ENCODE measurements at regions not wholly inside any gene's neighbourhood (a gene's known extent, or its start where the extent isn't known, plus 50 kb on each side); places are given as distances from the start of the nearest gene placed in this dataset.

- Histone ChIP-seq H3K4me1 (peaks cover 0 to 12% (median 9%) of the 10 kb centered on the region in 4 donors), H3K4me3 (no peak overlapping the region), H3K27me3 (no peaks in the 10 kb centered on the region), H3K36me3 (no peaks in the 10 kb centered on the region), H3K27ac (no peak overlapping the region), H3K9me3 (no peaks in the 10 kb centered on the region)
- intact Hi-C loops (cut with DNase I; ENCODE audit: low total_unique reads): no loop called here
- no peak for TF ChIP-seq CTCF (IDR thresholded peaks at IDR 0.05)
- TF ChIP-seq EP300 (IDR thresholded peaks at IDR 0.05): no peak
- no peak for TF ChIP-seq POLR2A (IDR thresholded peaks at IDR 0.05)
- TF ChIP-seq POLR2AphosphoS5 (IDR thresholded peaks at IDR 0.05): no peak
- DNase-seq: no peak
- 78 to 88% (median 83%) methylated on average over 4 of the region's 4 CpGs for WGBS, 5 donors
These were observed 366.1 kb upstream of the DUSP10 start for GRCh38 chr1:222107975-222108374.

GRCh38 chr1:222107267-222107666 is 365.4 kb upstream of the DUSP10 start:
- no peaks in the 10 kb centered on the region for H3K27me3 ChIP-seq
- H3K4me3 ChIP-seq: no peak overlapping the region
- H3K9me3 ChIP-seq: no peaks in the 10 kb centered on the region
- DNase-seq: no peak
- TF ChIP-seq POLR2AphosphoS5 (IDR thresholded peaks at IDR 0.05) (no peak), POLR2A (IDR thresholded peaks at IDR 0.05) (no peak), EP300 (IDR thresholded peaks at IDR 0.05) (no peak), CTCF (IDR thresholded peaks at IDR 0.05) (no peak)
- no peaks in the 10 kb centered on the region for H3K36me3 ChIP-seq
- H3K4me1 ChIP-seq: peaks cover 0 to 12% (median 9%) of the 10 kb centered on the region in 4 donors
- intact Hi-C loops (cut with DNase I; ENCODE audit: low total_unique reads): no loop called here
- H3K27ac ChIP-seq: no peak overlapping the region
- WGBS, 5 donors: 70 to 88% (median 82%) methylated on average over 5 of the region's 5 CpGs

DNA sequence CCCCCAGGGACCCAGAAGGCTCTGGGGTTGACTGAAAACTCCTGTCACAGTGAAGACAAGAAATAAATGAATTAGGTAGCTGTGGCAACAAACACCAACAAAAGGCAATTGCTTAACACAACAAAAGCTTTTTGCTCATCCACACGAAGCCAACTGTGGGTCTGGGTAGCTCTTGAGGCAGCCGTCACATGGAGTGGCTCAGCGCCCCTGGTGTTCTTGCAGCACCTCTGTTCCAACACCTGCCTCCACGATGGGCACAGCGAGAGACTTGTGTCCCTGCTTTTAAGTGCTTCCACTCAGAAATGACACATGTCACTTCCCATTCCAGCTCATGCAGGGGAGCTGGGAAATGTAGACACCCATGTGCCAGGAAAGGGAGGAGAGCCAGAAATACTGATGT is 364.5 kb upstream of the DUSP10 start:
- Histone ChIP-seq H3K27me3 (no peaks in the 10 kb centered on the region), H3K36me3 (no peaks in the 10 kb centered on the region), H3K4me3 (no peak overlapping the region), H3K27ac (no peak overlapping the region), H3K9me3 (no peaks in the 10 kb centered on the region), H3K4me1 (peaks cover 0 to 12% (median 9%) of the 10 kb centered on the region in 4 donors)
- no peak for DNase-seq
- TF ChIP-seq POLR2A (IDR thresholded peaks at IDR 0.05) (no peak), CTCF (IDR thresholded peaks at IDR 0.05) (no peak), EP300 (IDR thresholded peaks at IDR 0.05) (no peak), POLR2AphosphoS5 (IDR thresholded peaks at IDR 0.05) (no peak)
- WGBS, 5 donors: 75 to 85% (median 84%) methylated on average over 5 of the region's 5 CpGs
- intact Hi-C loops (cut with DNase I; ENCODE audit: low total_unique reads): no loop called here

DNA sequence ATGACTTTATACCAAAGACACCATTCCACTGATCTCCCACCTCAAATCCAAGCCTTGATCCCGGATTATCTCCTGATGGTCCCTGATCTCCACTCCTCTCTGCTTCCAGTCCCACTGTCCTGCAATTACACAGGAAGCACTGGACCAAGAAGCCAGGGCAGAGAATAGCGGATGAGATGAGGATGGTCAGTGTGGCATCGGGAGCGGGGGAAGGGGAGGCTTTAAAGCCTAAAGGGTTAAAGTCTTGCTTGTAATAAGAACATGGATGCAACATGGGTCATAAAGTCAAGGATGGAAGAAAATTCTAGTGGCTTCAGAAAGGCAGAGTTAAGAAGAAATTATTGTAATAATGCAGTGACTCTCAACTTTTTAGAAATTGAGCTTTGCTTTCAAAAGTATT is 364.0 kb upstream of the DUSP10 start:
- no peak overlapping the region for H3K27ac ChIP-seq
- WGBS, 5 donors: 89 to 97% (median 92%) methylated on average over 4 of the region's 4 CpGs

More for the DNA sequence above, 364.0 kb upstream of the DUSP10 start:
- Histone ChIP-seq H3K9me3 (no peaks in the 10 kb centered on the region), H3K4me1 (peaks cover 0 to 12% (median 9%) of the 10 kb centered on the region in 4 donors), H3K36me3 (no peaks in the 10 kb centered on the region), H3K27me3 (no peaks in the 10 kb centered on the region), H3K4me3 (no peak overlapping the region)
- TF ChIP-seq EP300 (IDR thresholded peaks at IDR 0.05) (no peak), POLR2AphosphoS5 (IDR thresholded peaks at IDR 0.05) (no peak), CTCF (IDR thresholded peaks at IDR 0.05) (no peak), POLR2A (IDR thresholded peaks at IDR 0.05) (no peak)
- DNase-seq: no peak
- intact Hi-C loops (cut with DNase I; ENCODE audit: low total_unique reads): no loop called here

All from stomach (tissue), 8 donors.